ENCODE measurements at regions not wholly inside any gene's neighbourhood (a gene's known extent, or its start where the extent isn't known, plus 50 kb on each side); places are given as distances from the start of the nearest gene placed in this dataset.

GRCh38 chr12:91240386-91241095, 57.9 kb upstream of the DCN start:
- no peak for DNase-seq (ENCODE audit: low spot score)
- H3K4me1 ChIP-seq (ENCODE audit: control insufficient read depth in 4 of 4, insufficient read depth in 4 of 4, low read length in 3 of 4): no peaks in the 10 kb centered on the region
- no peak overlapping the region for H3K27ac ChIP-seq (ENCODE audit: low read depth in 1 of 2, low read length in 2 of 2)
- TF ChIP-seq EGR1 (IDR thresholded peaks at IDR 0.05; ENCODE audit: low read depth in 2 of 2) (no peak), MAX (IDR thresholded peaks at IDR 0.05) (no peak), JUND (IDR thresholded peaks at IDR 0.05) (no peak), RAD21 (IDR thresholded peaks at IDR 0.05) (no peak), REST (IDR thresholded peaks at IDR 0.05) (no peak), ATF3 (IDR thresholded peaks at IDR 0.05) (no peak), RXRA (IDR thresholded peaks at IDR 0.05) (no peak), FOXA1 (IDR thresholded peaks at IDR 0.05) (no peak), SP1 (IDR thresholded peaks at IDR 0.05) (no peak), NR2F2 (IDR thresholded peaks at IDR 0.05) (no peak), CTCF (IDR thresholded peaks at IDR 0.05; ENCODE audit: low read depth, low read length, missing input control) (no peak), HNF4G (IDR thresholded peaks at IDR 0.05) (no peak), ZBTB33 (IDR thresholded peaks at IDR 0.05) (no peak), FOXA2 (IDR thresholded peaks at IDR 0.05) (no peak), TAF1 (conservative IDR thresholded peaks at IDR 0.05) (no peak), GABPA (IDR thresholded peaks at IDR 0.05 in 1 of 2, conservative IDR thresholded peaks at IDR 0.05 in 1 of 2) (no peak), YY1 (IDR thresholded peaks at IDR 0.05) (no peak), HNF4A (conservative IDR thresholded peaks at IDR 0.05) (no peak)
- no peak overlapping the region for H3K4me3 ChIP-seq (ENCODE audit: low read depth in 1 of 3, low read length in 3 of 3)
- no peak overlapping the region for H3K9ac ChIP-seq (ENCODE audit: low read depth in 1 of 2, low read length in 2 of 2)
- WGBS: 64% methylated on average over 4 of the region's 4 CpGs
- H3K36me3 ChIP-seq (ENCODE audit: control insufficient read depth in 4 of 4, insufficient read depth in 3 of 4, low read depth in 1 of 4, low read length in 3 of 4): no peaks in the 10 kb centered on the region
- H3K9me3 ChIP-seq (ENCODE audit: control insufficient read depth in 4 of 4, low read length in 3 of 4): no peaks in the 10 kb centered on the region
- H3K27me3 ChIP-seq (ENCODE audit: control insufficient read depth in 4 of 4, insufficient read depth in 4 of 4, low read length in 3 of 4): no peaks in the 10 kb centered on the region

Measured in liver (tissue), 8 donors.